ENCODE measurements at regions not wholly inside any gene's neighbourhood (a gene's known extent, or its start where the extent isn't known, plus 50 kb on each side); places are given as distances from the start of the nearest gene placed in this dataset.

GRCh38 chr10:78688901-78689583 is 379.7 kb upstream of the ZMIZ1 start:
- Mint-ChIP-seq H3K27ac (no peak overlapping the region), H3K36me3 (no peaks in the 10 kb centered on the region), H3K27me3 (no peaks in the 10 kb centered on the region), H3K4me1 (no peaks in the 10 kb centered on the region), H3K9me3 (no peaks in the 10 kb centered on the region), H3K4me3 (no peak overlapping the region)

DNA sequence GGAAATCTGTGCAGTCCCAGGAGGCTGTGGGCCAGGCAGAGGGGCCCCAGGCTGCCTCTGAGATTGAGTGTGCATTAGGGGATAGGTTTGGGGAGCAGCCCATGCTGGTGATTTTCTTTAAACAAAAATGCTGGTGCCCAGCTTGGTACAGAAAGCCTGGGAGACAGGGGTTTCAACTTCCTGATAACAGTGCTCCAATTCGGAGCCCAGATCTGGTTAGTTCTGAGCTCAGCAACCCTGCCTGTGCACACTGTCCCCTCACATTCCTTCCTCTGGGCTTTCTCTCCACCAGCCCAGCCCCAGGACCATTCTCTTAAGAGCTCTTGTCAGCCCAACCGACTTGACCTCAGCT is 379.2 kb upstream of the ZMIZ1 start:
- Mint-ChIP-seq H3K27me3 (no peaks in the 10 kb centered on the region), H3K9me3 (no peaks in the 10 kb centered on the region), H3K36me3 (no peaks in the 10 kb centered on the region), H3K27ac (no peak overlapping the region), H3K4me1 (no peaks in the 10 kb centered on the region), H3K4me3 (no peak overlapping the region)

DNA sequence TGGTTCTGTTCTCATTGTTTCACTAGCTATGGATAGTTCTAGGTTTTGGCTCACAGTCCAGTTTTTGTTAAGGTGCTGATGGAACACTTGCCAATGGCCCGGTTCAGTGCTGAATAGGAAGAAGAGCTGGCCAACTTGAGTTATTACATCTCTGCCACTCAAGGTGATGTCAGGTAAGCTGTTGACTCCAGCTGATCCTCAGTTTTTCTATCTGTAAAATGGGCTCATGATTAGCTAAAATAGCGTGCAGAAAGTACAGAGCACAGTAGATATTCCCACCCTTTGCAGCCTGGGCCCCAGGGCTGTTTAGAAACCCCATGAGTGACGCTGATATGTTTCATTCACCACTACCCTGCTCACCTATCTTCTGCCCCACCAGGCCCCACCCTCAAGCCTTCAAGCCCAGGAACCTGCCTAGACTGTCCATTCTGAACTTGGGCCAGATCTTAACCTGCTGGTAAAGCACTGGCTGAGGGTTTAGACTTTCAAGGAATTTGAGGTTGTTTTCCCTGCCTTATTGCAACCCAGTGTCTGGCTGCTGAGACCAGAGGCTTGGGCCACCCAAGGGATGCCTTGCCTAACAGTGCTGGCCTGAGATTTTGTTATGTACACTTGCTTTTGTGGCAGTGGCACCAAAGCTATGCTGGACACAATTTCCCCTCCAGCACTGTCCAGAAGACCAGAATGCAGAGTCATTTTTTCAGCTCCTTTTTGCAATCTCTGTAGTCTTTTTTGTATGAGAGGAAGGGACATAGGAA is 378.2 kb upstream of the ZMIZ1 start:
- H3K36me3 Mint-ChIP-seq: no peaks in the 10 kb centered on the region
- H3K27me3 Mint-ChIP-seq: no peaks in the 10 kb centered on the region
- H3K4me3 Mint-ChIP-seq: no peak overlapping the region
- H3K4me1 Mint-ChIP-seq: no peaks in the 10 kb centered on the region
- H3K9me3 Mint-ChIP-seq: no peaks in the 10 kb centered on the region
- no peak overlapping the region for H3K27ac Mint-ChIP-seq

- no peaks in the 10 kb centered on the region for H3K36me3 Mint-ChIP-seq
- H3K4me3 Mint-ChIP-seq: no peak overlapping the region
- no peaks in the 10 kb centered on the region for H3K27me3 Mint-ChIP-seq
- no peaks in the 10 kb centered on the region for H3K4me1 Mint-ChIP-seq
- H3K27ac Mint-ChIP-seq: no peak overlapping the region
- H3K9me3 Mint-ChIP-seq: no peaks in the 10 kb centered on the region
Measured at GRCh38 chr10:78691301-78692030, 377.3 kb upstream of the ZMIZ1 start.

- H3K27ac Mint-ChIP-seq: no peak overlapping the region
- no peak overlapping the region for H3K4me3 Mint-ChIP-seq
- no peaks in the 10 kb centered on the region for H3K27me3 Mint-ChIP-seq
- no peaks in the 10 kb centered on the region for H3K9me3 Mint-ChIP-seq
- no peaks in the 10 kb centered on the region for H3K4me1 Mint-ChIP-seq
- H3K36me3 Mint-ChIP-seq: no peaks in the 10 kb centered on the region
Measured at GRCh38 chr10:78692071-78692470, 376.7 kb upstream of the ZMIZ1 start.

DNA sequence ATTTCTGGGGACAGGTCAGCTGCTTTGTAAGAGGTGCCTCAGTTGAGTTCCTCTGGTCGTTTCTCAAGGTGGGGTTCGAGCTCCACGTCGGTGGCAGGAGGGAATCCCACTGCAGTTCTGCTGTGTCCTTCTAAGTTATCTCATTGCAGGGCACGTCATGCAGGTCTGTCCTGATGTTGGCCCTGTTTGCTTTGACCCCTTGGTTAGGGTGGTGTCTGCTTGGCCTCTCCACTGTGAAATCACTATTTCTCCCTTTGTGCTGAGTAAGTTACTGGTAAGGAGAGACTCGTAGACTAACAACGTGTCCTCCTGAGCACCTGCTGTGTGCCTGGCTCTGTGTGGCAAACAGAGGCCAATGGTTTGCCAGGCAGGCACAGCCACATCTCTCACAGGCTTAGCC is 372.9 kb upstream of the ZMIZ1 start:
- H3K27ac Mint-ChIP-seq: no peak overlapping the region
- H3K36me3 Mint-ChIP-seq: no peaks in the 10 kb centered on the region
- H3K27me3 Mint-ChIP-seq: no peaks in the 10 kb centered on the region
- no peaks in the 10 kb centered on the region for H3K4me1 Mint-ChIP-seq
- H3K9me3 Mint-ChIP-seq: no peaks in the 10 kb centered on the region
- no peak overlapping the region for H3K4me3 Mint-ChIP-seq

DNA sequence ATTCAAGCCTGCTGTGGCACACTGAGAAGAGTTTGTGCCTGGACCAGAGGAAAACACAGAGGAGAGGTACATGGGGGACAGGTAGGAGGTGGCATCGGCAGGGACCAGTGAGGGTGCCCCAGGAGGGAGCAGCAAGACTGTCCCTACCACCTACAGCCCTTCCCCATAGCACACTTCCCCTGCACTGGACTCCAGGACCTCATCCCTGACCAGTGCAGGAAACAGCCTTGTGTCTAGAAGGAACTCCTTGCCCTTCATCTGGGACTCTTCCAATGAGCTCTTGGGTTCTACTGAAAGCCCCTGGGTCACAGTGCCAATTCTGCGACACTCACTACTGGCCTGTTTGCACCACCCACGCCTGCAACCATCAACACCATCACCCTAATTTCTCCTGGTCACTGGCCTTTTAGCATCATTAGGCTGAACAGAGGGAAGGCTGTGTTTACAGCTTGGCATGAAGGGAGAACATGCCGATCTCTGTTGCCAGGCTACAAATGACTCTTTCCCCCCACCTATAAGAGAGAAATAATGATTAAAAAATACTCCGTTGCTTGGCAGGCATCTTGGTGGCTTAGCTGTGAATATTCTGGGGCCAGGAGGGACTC is 371.9 kb upstream of the ZMIZ1 start:
- H3K4me1 Mint-ChIP-seq: no peaks in the 10 kb centered on the region
- H3K9me3 Mint-ChIP-seq: no peaks in the 10 kb centered on the region
- no peak overlapping the region for H3K27ac Mint-ChIP-seq
- no peaks in the 10 kb centered on the region for H3K36me3 Mint-ChIP-seq
- H3K4me3 Mint-ChIP-seq: no peak overlapping the region
- no peaks in the 10 kb centered on the region for H3K27me3 Mint-ChIP-seq

- Mint-ChIP-seq H3K9me3 (no peaks in the 10 kb centered on the region), H3K4me3 (no peak overlapping the region), H3K27me3 (peaks cover 1% of the 10 kb centered on the region), H3K36me3 (no peaks in the 10 kb centered on the region), H3K4me1 (no peaks in the 10 kb centered on the region), H3K27ac (no peak overlapping the region)
Measured at GRCh38 chr10:78699971-78700370, 368.8 kb upstream of the ZMIZ1 start.

DNA sequence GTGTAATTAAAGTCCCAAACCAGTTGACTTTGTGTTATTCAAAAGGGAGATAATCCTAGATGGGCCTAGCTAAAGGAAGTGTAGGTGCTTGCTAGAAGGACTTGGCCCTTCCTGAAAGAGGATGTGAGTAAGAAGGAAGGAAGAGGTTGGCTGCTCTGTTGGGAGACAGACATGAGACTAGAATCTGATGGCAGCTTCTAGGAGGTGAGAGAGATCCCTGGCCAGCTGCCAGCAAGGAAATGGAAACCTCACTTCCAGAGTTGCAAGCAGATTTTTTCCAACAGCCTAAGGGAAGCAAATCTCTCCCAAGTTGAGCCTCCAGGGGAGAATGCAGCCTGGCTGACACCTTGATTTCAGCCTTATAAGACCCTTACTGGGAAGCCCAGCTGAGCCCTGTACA is 368.4 kb upstream of the ZMIZ1 start:
- Mint-ChIP-seq H3K36me3 (no peaks in the 10 kb centered on the region), H3K4me3 (no peak overlapping the region), H3K27ac (no peak overlapping the region), H3K9me3 (no peaks in the 10 kb centered on the region), H3K27me3 (peaks cover 1% of the 10 kb centered on the region), H3K4me1 (no peaks in the 10 kb centered on the region)

DNA sequence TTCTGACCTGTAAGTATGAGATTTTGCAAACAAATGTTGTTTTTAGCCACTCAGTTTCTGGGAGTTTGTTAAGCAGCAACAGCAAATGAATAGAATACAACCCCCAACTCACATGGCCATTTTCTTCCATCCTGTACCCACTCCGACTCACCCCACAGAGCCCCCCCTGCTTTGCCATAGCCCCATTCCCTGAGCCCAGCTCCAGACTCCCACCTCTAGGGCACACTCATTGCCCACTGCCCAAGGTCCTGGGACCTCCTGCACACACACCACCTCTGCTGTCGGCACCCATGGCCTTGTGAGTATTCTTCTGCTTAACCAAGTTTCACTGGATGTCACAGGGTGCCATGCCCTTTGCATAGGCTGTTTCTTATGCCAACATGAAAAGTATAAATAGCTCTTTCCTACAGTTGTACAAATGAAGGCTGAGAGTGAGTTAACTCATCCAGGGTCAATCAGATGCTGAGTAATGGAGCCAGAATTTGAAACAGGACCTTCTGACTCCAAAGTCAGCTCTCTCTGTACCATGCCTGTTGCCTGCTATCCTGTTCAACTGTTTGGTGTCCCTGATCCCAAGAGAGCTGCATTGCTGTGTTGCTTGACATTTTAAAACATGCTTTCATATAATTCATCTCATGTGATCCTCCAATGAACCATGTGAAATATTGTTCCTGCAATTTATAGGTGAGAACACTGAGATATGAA is 367.8 kb upstream of the ZMIZ1 start:
- Mint-ChIP-seq H3K4me3 (no peak overlapping the region), H3K27ac (no peak overlapping the region), H3K9me3 (no peaks in the 10 kb centered on the region), H3K4me1 (no peaks in the 10 kb centered on the region), H3K36me3 (no peaks in the 10 kb centered on the region), H3K27me3 (peaks cover 1% of the 10 kb centered on the region)

GRCh38 chr10:78702186-78702585 is 366.6 kb upstream of the ZMIZ1 start:
- peaks cover 1% of the 10 kb centered on the region for H3K27me3 Mint-ChIP-seq
- H3K9me3 Mint-ChIP-seq: no peaks in the 10 kb centered on the region
- H3K36me3 Mint-ChIP-seq: no peaks in the 10 kb centered on the region
- no peaks in the 10 kb centered on the region for H3K4me1 Mint-ChIP-seq
- H3K4me3 Mint-ChIP-seq: no peak overlapping the region
- no peak overlapping the region for H3K27ac Mint-ChIP-seq

DNA sequence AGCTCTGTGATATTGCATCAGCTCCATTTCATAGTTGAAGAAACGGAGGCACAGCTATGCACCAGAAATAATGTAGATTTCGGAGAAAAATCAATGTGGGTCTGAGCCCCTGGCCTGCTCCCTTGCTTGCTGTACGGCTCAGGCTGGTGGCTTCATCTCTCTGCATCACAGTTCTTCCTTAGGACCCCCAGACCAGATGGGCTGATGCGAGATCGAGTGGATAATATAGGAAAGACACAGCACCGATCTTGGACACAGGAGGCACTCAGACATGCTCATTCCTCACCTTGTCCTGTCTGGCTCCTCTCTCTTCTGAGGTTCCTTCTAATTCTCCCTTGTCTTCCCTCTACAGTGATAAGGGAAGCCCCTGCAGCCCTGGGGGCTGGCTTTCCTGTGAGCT is 365.9 kb upstream of the ZMIZ1 start:
- H3K4me1 Mint-ChIP-seq: no peaks in the 10 kb centered on the region
- H3K9me3 Mint-ChIP-seq: no peaks in the 10 kb centered on the region
- no peaks in the 10 kb centered on the region for H3K36me3 Mint-ChIP-seq
- H3K4me3 Mint-ChIP-seq: no peak overlapping the region
- H3K27me3 Mint-ChIP-seq: peaks cover 1% of the 10 kb centered on the region
- H3K27ac Mint-ChIP-seq: no peak overlapping the region

DNA sequence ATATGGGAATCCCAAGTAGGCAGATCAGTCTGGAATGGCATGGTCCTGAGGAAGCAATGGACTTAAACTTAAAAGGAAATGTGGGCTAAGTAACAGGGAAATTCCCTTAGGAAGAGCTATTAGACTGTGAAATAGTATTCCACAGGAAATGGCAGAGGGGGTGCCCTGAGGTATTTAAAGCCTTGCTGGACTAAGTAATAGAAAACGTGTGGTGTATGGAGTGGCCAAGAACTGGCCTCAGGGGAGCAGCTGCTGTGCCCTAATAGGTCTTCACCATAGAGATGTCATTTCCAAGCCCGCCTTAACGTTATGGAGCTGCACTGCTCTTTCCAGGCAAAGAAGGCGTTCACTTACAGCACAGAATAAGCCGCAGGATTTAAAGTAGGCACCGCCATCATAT is 365.2 kb upstream of the ZMIZ1 start:
- Mint-ChIP-seq H3K36me3 (no peaks in the 10 kb centered on the region), H3K4me3 (no peak overlapping the region), H3K9me3 (no peaks in the 10 kb centered on the region), H3K27ac (no peak overlapping the region), H3K4me1 (no peaks in the 10 kb centered on the region), H3K27me3 (peaks cover 1% of the 10 kb centered on the region)

GRCh38 chr10:78706256-78706655 is 362.5 kb upstream of the ZMIZ1 start:
- Mint-ChIP-seq H3K9me3 (peaks cover 3% of the 10 kb centered on the region), H3K4me3 (no peak overlapping the region), H3K27me3 (peaks cover 1% of the 10 kb centered on the region)

DNA sequence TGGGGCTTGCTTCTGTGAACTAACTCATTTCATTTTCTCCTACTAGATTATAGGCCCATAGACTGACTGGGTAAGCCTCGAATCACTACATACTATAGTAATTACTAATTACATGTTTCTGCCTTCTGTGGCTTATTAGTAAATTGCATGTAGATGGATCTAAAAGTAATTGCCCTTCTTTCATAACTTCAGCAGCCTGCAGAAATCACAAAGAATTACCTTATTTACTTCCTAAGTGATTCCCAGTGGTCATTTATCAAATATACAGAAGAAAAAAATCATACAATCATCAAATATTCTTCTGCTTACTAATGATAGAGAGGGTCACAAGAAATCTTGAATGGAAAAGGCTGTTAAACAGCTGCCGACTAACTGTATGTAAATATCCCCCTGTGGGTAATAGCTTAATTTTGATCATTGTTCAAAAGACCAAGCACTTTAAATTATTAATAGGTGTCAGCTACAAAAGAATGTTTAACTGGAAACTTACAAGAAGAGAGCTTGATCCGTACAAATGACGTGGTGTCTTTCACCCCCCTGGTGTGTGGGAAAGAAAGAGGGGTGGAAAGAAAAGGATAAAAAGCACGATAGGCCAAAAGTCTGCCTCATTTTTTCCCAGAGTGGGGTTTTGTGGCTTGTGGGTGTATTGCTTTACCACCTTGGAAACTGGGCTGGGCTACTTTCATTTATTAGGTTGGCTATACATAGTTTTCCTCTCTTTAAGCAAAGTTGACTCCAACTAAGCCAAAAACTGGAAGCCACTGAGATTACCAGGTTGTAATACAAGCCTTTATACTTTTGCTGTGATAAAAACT is 361.8 kb upstream of the ZMIZ1 start:
- Mint-ChIP-seq H3K9me3 (peaks cover 4% of the 10 kb centered on the region), H3K27ac (no peak overlapping the region), H3K4me3 (no peak overlapping the region), H3K4me1 (no peaks in the 10 kb centered on the region), H3K27me3 (peaks cover 1% of the 10 kb centered on the region), H3K36me3 (no peaks in the 10 kb centered on the region)

More at GRCh38 chr10:78706256-78706655, 362.5 kb upstream of the ZMIZ1 start:
- Mint-ChIP-seq H3K36me3 (no peaks in the 10 kb centered on the region), H3K4me1 (no peaks in the 10 kb centered on the region), H3K27ac (no peak overlapping the region)

Data from activated naive CD4-positive, alpha-beta T cell treated with anti-CD3 and anti-CD28 coated beads, Interleukin-2, amount 50 U/mL, for 24 hours (primary cell).